ENCODE measurements at regions not wholly inside any gene's neighbourhood (a gene's known extent, or its start where the extent isn't known, plus 50 kb on each side); places are given as distances from the start of the nearest gene placed in this dataset.

DNA sequence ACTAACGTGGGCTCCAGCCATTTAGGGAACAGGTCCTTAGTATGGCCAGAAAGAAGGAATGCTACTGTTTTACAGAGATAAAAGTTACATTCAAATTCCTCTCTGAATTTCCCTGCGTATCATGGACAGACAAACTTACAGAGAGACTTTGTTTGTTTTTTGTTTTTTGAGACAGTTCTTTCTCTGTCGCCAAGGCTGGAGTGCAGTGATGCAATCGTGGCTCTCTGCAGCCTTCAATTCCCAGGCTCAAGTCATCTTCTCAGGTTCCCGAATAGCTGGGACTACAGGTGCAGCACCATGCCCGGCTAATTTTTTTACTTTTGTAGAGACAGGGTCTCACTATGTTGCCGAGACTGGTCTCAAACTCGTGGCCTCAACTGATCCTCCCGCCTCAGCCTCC is 64.5 kb upstream of the MPP7 start:
- no peak for TF ChIP-seq EP300 (IDR thresholded peaks at IDR 0.05)
- TF ChIP-seq, protein P1, sequence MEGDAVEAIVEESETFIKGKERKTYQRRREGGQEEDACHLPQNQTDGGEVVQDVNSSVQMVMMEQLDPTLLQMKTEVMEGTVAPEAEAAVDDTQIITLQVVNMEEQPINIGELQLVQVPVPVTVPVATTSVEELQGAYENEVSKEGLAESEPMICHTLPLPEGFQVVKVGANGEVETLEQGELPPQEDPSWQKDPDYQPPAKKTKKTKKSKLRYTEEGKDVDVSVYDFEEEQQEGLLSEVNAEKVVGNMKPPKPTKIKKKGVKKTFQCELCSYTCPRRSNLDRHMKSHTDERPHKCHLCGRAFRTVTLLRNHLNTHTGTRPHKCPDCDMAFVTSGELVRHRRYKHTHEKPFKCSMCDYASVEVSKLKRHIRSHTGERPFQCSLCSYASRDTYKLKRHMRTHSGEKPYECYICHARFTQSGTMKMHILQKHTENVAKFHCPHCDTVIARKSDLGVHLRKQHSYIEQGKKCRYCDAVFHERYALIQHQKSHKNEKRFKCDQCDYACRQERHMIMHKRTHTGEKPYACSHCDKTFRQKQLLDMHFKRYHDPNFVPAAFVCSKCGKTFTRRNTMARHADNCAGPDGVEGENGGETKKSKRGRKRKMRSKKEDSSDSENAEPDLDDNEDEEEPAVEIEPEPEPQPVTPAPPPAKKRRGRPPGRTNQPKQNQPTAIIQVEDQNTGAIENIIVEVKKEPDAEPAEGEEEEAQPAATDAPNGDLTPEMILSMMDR (IDR thresholded peaks at IDR 0.05): no peak
- no peak for TF ChIP-seq POLR2A (IDR thresholded peaks at IDR 0.05)

Data from ovary (tissue), 3 donors.